NOMO-1 treated with dmso at 0.1 percent for 144 hours (cell line): ENCODE measurements at regions not wholly inside any gene's neighbourhood (a gene's known extent, or its start where the extent isn't known, plus 50 kb on each side); places are given as distances from the start of the nearest gene placed in this dataset.

ENCODE experiments used
- DNase-seq: peaks from one replicate; lab custom pipeline; 2025; ENCODE audit not compliant: unreplicated experiment; lab: John Stamatoyannopoulos, UW

- no peak for DNase-seq
These were observed 59.0 kb upstream of the ZNF726 start for GRCh38 chr19:23855676-23856075.

- DNase-seq = no peak
These were observed 62.7 kb upstream of the ZNF726 start for GRCh38 chr19:23851966-23852365.

- no peak for DNase-seq
These were observed 74.1 kb upstream of the ZNF681 start for GRCh38 chr19:23832717-23833327.

GRCh38 chr19:23823952-23824389 lies 65.3 kb upstream of the ZNF681 start:
- peak; percentile 17 for DNase-seq

GRCh38 chr19:23822735-23823134 lies 64.0 kb upstream of the ZNF681 start:
- no peak for DNase-seq

- no peak for DNase-seq
These were observed 58.8 kb upstream of the ZNF681 start for GRCh38 chr19:23817519-23817918.

- no peak for DNase-seq
These were observed 51.8 kb upstream of the ZNF681 start for GRCh38 chr19:23810496-23810895.
